Transverse colon (tissue), 3 donors: ENCODE measurements at regions not wholly inside any gene's neighbourhood (a gene's known extent, or its start where the extent isn't known, plus 50 kb on each side); places are given as distances from the start of the nearest gene placed in this dataset.

Experiments
- CTCF ChIP-seq, 5 experiments: fragments of 200-600 bp in 3 of 5; fragments of 450-650 bp in 2 of 5; sonication (generic) in 3 of 5; IDR thresholded peaks; 1 replicate in 2 of 5; 2 replicates in 3 of 5; pipeline ENCODE4 v1.5.1; 2016 to 2017; ENCODE audit warnings: antibody characterized with exemption in 5 of 5, inconsistent platforms in 3 of 5, mild to moderate bottlenecking in 2 of 5, moderate library complexity in 1 of 5
- POLR2A ChIP-seq: fragments of 450-650 bp; IDR thresholded peaks from one replicate; pipeline ENCODE4 v1.6.1; 2016; ENCODE audit warnings: antibody characterized with exemption, mild to moderate bottlenecking, moderate library complexity

DNA sequence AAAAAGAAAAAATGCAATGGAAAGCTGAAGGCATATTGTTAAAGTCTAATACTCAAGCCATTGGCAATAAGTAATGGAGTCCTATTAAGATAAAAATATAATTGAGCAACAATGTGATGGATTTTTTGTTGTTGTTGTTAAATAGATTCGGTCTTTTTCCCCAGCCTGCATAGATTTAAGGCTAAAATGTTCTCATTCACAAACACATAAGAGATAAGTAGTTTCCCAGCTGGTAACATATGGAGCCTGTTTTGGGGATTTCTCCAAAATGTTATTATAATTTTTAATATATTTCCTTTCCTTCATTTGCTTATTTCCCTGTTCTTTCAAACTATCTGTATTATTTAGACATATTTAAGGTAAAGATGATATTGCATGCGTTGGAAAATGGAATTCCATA, 1149.1 kb upstream of the PRR20A start:
- no peak for TF ChIP-seq CTCF (IDR thresholded peaks at IDR 0.05)
- no peak for TF ChIP-seq POLR2A
